Liver (tissue), 3 donors: ENCODE measurements at regions not wholly inside any gene's neighbourhood (a gene's known extent, or its start where the extent isn't known, plus 50 kb on each side); places are given as distances from the start of the nearest gene placed in this dataset.

ENCODE experiments used
- EGR1 ChIP-seq, 2 donors: IDR thresholded peaks; 2 replicates each; pipeline ENCODE4 v1.6.1; 2016 to 2018; ENCODE audit warnings: antibody characterized with exemption in 2 of 2, low read depth in 2 of 2
- TAF1 ChIP-seq: conservative IDR thresholded peaks from 2 replicates; pipeline ENCODE4 v1.6.1; 2016; ENCODE audit warnings: antibody characterized with exemption, mild to moderate bottlenecking
- YY1 ChIP-seq: IDR thresholded peaks from 2 replicates; pipeline ENCODE4 v1.6.1; 2016; ENCODE audit warnings: antibody characterized with exemption, mild to moderate bottlenecking
- TF ChIP-seq, protein P1 (sequence below): fragments of 150-350 bp; IDR thresholded peaks from 2 replicates; pipeline ENCODE4 v1.5.1; 2017; ENCODE audit warnings: improper control_type of control experiment, low read depth, low read length; ENCODE audit not compliant: missing input control
- donor health status: healthy.
- donor health status: healthy.

DNA sequence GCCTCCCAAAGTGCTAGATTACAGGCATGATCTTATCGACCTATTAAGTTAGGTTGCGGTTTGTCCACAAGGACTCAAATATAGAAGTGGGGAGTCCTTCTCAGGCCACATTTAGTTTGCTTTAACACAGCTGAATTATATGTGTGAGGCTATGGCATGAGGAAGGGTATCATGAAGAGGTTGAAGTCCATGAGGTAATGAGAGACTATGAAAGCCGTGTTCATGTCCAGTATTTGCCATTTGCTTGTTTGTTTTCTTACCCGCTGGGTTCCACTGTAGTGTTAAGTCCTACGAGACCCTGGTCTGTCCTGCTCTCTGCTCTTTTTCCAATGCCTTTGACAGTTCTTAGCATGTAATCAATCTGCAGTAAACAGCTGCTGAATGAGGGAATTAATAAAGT, 1072.4 kb upstream of the EEF2KMT start:
- TF ChIP-seq, protein P1, sequence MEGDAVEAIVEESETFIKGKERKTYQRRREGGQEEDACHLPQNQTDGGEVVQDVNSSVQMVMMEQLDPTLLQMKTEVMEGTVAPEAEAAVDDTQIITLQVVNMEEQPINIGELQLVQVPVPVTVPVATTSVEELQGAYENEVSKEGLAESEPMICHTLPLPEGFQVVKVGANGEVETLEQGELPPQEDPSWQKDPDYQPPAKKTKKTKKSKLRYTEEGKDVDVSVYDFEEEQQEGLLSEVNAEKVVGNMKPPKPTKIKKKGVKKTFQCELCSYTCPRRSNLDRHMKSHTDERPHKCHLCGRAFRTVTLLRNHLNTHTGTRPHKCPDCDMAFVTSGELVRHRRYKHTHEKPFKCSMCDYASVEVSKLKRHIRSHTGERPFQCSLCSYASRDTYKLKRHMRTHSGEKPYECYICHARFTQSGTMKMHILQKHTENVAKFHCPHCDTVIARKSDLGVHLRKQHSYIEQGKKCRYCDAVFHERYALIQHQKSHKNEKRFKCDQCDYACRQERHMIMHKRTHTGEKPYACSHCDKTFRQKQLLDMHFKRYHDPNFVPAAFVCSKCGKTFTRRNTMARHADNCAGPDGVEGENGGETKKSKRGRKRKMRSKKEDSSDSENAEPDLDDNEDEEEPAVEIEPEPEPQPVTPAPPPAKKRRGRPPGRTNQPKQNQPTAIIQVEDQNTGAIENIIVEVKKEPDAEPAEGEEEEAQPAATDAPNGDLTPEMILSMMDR, result no peak
- TF ChIP-seq YY1 (no peak), EGR1 (IDR thresholded peaks at IDR 0.05; ENCODE audit: low read depth in 2 of 2) (no peak), TAF1 (no peak)
